GM19372 (cell line): ENCODE measurements at regions not wholly inside any gene's neighbourhood (a gene's known extent, or its start where the extent isn't known, plus 50 kb on each side); places are given as distances from the start of the nearest gene placed in this dataset.
"Not testable (repeated sequence)": the region's sequence is repeated elsewhere in the genome, so short reads cannot be mapped to it uniquely, and the experiment has no call there.

Source experiments
- ATAC-seq: cut with Tn5 transposase; IDR thresholded peaks from one replicate; pipeline ENCODE4 v1.9.1; 2021; ENCODE audit warnings: mild to moderate bottlenecking, low read depth, moderate library complexity; ENCODE audit not compliant: unreplicated experiment

- ATAC-seq, result no peak
These were observed 1046.9 kb downstream of the UQCRFS1 start for GRCh38 chr19:28166025-28166424.

DNA sequence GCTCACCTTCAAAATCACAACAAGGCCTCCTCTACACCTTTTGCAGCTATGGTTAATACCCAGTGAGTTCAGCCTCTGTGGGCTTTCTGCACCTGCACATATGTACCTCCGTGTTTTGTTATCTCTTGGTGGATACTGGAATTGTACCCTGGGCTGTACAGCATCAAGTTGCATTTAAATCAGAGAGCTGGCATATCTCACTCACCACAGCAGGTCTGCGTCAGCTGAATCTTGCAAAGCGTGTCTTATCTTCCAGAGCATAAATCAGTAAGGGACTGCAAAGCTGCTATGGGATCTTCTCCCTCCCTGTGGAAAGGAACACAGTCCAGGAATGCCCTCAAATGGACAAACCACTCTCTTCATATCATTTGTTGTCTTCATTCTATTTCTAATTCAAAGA lies 1048.7 kb downstream of the UQCRFS1 start:
- ATAC-seq, result no peak

DNA sequence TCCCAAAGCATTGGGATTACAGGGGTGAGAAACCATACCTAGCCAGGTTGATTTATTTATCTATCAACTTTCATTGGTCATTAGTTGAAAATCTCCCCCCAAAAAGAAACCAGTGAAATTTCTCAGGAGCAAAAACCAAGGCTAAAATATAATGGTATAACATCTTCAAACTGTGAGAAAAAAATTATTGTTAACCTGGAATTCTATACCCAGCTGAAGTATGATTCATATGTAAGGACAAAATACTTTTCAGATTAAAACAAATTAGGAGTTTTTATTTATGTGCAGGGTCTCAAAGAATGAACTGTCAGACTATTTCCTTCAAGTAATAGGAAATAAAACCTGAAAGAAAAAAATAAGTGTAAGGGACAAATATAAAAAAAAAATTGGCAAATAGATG lies 1053.9 kb downstream of the UQCRFS1 start:
- no peak for ATAC-seq

GRCh38 chr19:28155265-28155664 lies 1057.7 kb downstream of the UQCRFS1 start:
- ATAC-seq, result no peak

- no peak for ATAC-seq
These were observed 1058.9 kb downstream of the UQCRFS1 start for GRCh38 chr19:28154077-28154476.

GRCh38 chr19:28153123-28153522 lies 1059.8 kb downstream of the UQCRFS1 start:
- ATAC-seq, result no peak

- no peak for ATAC-seq
These were observed 1060.8 kb downstream of the UQCRFS1 start for GRCh38 chr19:28152195-28152594.

GRCh38 chr19:28150129-28150528 lies 1062.8 kb downstream of the UQCRFS1 start:
- ATAC-seq, result no peak

DNA sequence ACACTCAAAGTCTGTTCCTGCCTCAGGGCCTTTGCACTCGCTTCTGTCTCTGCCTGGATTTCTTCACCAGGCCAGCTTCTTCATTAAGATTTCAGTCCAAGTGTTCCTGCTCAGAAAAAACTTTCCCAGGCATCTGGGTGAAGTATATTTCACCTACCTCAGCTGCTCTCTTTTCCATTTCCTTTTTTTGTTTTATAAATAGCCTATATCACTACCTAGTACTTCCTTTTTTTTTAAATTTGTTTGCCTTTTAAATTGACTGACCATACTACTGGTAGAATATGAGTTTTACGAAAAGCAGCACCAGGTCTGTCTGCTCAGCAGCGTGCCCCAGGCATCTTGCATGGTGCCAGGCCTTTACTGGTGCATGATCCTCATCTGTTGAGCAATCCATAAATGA lies 1064.4 kb downstream of the UQCRFS1 start:
- ATAC-seq, result no peak

DNA sequence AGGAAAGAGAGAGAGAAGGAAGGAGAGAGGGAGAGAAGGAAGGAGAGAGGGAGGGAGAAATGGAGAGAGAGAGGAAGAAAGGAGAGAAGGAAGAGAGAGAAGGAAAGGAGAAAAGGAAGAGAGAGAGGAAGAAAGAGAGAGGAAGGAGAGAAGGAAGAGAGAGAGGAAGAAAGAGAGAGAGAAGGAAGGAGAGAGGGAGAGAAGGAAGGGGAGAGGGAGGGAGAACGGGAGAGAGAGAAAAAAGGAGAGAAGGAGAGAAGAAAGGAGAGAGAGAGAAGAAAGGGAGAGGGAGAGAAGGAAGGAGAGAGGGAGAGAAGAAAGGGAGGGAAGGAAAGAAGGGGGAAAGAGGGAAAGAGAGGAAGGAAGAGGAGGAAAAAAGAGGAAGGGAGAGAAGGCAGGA lies 1070.7 kb downstream of the UQCRFS1 start:
- no peak for ATAC-seq

- no peak for ATAC-seq
These were observed 1072.8 kb downstream of the UQCRFS1 start for GRCh38 chr19:28140201-28140600.

GRCh38 chr19:28137772-28138171 lies 1075.2 kb downstream of the UQCRFS1 start:
- ATAC-seq, result no peak

DNA sequence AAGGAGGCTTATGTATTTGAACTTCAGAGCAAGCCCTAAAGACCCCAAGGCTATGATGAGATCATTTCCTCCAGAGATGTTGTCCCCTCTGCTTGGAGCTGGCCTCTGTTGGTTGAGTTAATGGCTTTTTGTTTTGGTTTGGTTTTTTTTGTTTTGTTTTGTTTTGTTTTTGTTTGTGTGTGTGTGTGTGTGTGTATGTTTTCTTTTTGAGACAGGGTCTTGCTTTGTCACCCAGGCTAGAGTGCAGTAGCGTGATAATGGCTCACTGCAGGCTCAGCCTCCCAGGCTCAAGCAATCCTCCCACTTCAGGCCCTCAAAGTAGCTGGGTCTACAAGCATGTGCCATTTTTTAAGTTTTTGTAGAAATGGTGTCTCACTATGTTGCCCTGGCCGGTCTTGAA lies 1076.2 kb downstream of the UQCRFS1 start:
- no peak for ATAC-seq

- ATAC-seq, result no peak
These were observed 1077.1 kb downstream of the UQCRFS1 start for GRCh38 chr19:28135825-28136224.

DNA sequence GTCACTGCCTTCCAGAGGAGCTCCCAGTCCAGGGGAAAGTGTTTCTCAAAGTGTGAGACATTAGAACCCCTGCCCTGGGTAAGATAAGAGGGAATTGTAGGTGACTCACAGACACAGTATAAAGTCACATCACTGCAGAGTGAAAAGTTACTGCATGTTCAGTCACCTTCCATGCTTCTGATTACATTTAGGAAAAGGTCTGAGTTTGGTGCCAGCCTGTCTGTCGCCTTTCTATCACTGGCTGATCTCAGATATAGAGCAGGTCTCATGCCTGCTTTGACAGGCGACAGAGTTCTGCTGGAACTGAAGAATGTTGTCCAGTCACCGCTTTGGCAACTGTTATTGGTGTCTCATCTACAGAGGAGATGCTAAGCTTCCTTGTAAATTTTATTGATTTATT lies 1078.6 kb downstream of the UQCRFS1 start:
- no peak for ATAC-seq

GRCh38 chr19:28130881-28131280 lies 1082.1 kb downstream of the UQCRFS1 start:
- not testable (repeated sequence) for ATAC-seq

GRCh38 chr19:28130066-28130511 lies 1082.9 kb downstream of the UQCRFS1 start:
- no peak for ATAC-seq

GRCh38 chr19:28128341-28128740 lies 1084.6 kb downstream of the UQCRFS1 start:
- no peak for ATAC-seq

DNA sequence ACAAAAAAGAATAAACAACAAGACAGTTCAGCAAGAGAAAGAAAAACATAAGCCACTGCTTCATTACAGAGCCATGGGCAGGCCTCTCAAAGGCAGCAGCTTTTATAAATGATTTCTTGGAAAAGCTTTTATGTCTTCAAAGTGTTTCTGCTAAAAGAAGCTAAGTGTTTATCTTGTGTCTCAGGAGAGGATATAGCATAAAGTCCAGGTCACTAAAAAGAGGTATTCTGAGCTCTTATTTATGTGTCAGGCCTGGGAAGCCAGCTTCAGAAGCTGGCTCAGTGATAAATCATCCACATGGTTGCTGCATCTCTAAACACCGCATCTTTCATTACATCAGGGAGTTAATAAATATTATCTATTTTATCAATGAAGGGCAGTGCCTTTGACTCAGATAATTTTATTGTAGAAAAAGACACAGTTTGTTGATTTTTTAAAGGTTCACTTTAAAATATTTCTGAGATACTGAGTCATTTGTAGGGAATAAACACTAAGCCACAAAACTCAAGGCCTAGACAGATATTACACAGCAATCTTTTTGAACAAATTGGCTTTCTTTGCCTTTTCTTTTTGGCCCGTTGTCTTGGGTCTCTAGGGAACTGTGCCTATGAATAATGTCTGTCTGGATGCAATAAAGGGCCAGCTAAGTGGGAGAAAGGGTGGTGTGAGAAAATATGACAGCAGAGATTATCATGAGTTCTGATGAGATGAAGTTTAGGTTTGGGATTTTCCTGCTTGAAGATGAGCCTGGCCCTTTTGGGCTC lies 1086.6 kb downstream of the UQCRFS1 start:
- ATAC-seq, result no peak

DNA sequence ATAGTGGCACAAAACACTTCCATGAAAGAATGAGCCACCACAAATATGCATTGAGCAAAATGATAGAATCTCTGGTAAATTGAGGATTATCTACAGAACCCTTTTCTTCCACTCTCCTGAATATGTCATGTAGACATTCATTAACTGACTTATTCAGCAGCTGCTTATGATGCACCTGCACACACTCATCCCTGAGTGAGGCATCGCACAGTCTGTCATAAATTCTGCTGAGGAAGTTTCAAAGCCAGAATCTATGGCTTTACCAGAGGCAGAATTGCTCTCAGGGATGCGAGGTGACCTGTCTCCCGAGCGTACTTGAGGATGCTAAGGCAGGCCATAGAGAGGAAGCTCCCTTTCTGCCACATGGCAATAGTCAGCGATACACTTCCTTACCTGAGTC lies 1090.2 kb downstream of the UQCRFS1 start:
- ATAC-seq, result no peak

GRCh38 chr19:28118235-28118634 lies 1094.7 kb downstream of the UQCRFS1 start:
- no peak for ATAC-seq

DNA sequence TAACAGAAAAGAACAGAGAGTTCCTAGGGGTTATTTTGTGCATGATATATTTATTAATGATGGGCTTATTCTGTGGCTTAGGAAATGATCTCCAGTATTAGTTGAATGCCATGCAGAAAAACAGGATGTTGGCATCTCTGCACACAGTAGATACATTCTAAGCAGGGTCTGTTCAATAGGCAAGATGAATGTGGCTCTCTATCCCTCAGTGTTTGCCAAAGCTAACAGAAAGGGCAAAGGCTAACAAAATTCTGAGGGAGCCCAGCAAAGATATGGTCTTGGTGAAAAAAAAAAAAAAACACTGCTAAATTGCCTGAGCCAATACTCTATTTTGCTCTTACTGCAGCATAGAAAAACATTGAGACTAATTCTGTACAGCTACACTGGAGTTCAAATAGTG lies 1095.8 kb downstream of the UQCRFS1 start:
- ATAC-seq, result no peak

DNA sequence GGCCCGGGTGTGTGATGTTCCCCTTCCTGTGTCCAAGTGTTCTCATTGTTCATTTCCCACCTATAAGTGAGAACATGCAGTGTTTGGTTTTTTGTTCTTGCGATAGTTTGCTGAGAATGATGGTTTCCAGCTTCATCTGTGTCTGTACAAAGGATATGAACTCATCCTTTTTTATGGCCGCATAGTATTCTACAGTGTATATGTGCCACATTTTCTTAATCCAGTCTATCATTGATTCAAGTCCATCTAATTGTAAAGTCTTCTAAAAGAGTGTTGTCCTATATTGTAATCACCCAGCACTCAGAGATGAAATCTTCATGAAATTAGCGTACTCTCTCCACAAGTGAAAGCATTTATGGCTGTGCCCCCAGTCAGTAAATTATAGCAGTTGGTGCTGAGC lies 1096.6 kb downstream of the UQCRFS1 start:
- not testable (repeated sequence) for ATAC-seq
